GM20431 (cell line): ENCODE measurements at regions not wholly inside any gene's neighbourhood (a gene's known extent, or its start where the extent isn't known, plus 50 kb on each side); places are given as distances from the start of the nearest gene placed in this dataset.
"Not testable (repeated sequence)": the region's sequence is repeated elsewhere in the genome, so short reads cannot be mapped to it uniquely, and the experiment has no call there.

Experiments used
- in situ Hi-C: fragments of 300-500 bp; cut with MseI, MboI; formaldehyde crosslinking; loops from one replicate; pipeline ENCODE4 v1.15.0; 2020; ENCODE audit warnings: low sequenced_read_pairs; ENCODE audit not compliant: unreplicated experiment

DNA sequence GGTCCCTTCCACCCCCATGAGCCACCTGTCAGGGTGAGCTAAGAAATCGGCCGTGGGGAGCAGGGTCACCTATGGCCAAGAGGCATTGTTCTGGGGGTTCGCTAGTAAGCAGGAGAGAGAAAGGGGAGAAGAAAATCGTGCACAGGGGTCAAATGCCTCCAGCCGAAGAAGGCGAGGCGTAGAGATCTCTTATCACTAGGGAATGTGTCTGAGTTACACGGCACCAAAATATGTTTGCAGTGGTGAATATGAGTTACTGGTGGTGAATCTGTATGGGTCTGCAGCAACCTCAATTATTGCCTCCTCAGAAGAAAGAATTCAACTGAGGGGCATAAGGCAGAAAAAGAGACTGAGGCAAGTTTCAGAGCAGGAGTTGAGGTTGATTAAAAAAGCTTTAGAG lies 54.2 kb upstream of the RABGAP1L start:
- in situ Hi-C loops: no loop called here

- in situ Hi-C loops: no loop called here
These were observed 55.6 kb upstream of the RABGAP1L start for GRCh38 chr1:174103766-174104165.

DNA sequence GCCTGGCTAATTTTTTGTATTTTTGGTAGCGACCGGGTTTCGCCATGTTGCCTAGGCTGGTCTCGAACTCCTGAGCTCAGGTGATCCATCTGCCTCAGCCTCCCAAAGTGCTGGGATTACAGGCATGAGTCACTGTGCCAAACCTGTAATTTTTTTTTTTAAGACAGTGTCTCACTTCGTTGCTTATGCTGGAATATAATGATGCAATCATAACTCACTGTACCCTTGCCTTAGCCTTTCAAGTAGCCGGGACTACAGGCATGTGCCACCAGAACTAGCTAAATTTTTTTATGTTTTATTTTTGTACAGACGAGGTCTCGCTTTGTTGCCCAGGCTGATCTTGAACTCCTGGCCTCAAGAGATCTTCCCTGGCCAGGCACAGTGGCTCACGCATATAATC lies 57.3 kb upstream of the RABGAP1L start:
- in situ Hi-C loops: not testable (repeated sequence)

- in situ Hi-C loops: loop anchor here (25.0 kb wide), 1 partner anchor 640 kb away; no protein-coding TSS in a partner anchor
These were observed 61.9 kb upstream of the RABGAP1L start for GRCh38 chr1:174097426-174097825.

GRCh38 chr1:174093789-174094188 lies 65.5 kb upstream of the RABGAP1L start:
- in situ Hi-C loops: loop anchor here (25.0 kb wide), 1 partner anchor 644 kb away; no protein-coding TSS in a partner anchor

GRCh38 chr1:174090471-174090870 lies 68.3 kb upstream of the RC3H1 start:
- in situ Hi-C loops: loop anchor here (25.0 kb wide), 1 partner anchor 647 kb away; no protein-coding TSS in a partner anchor

- in situ Hi-C loops: loop anchor here (25.0 kb wide), 1 partner anchor 656 kb away; no protein-coding TSS in a partner anchor
These were observed 58.7 kb upstream of the RC3H1 start for GRCh38 chr1:174080819-174081218.

GRCh38 chr1:174079796-174080195 lies 57.6 kb upstream of the RC3H1 start:
- in situ Hi-C loops: loop anchor here (25.0 kb wide), 1 partner anchor 658 kb away; no protein-coding TSS in a partner anchor

- in situ Hi-C loops: loop anchor here (25.0 kb wide), 1 partner anchor 658 kb away; no protein-coding TSS in a partner anchor
These were observed 56.8 kb upstream of the RC3H1 start for GRCh38 chr1:174078916-174079315.

DNA sequence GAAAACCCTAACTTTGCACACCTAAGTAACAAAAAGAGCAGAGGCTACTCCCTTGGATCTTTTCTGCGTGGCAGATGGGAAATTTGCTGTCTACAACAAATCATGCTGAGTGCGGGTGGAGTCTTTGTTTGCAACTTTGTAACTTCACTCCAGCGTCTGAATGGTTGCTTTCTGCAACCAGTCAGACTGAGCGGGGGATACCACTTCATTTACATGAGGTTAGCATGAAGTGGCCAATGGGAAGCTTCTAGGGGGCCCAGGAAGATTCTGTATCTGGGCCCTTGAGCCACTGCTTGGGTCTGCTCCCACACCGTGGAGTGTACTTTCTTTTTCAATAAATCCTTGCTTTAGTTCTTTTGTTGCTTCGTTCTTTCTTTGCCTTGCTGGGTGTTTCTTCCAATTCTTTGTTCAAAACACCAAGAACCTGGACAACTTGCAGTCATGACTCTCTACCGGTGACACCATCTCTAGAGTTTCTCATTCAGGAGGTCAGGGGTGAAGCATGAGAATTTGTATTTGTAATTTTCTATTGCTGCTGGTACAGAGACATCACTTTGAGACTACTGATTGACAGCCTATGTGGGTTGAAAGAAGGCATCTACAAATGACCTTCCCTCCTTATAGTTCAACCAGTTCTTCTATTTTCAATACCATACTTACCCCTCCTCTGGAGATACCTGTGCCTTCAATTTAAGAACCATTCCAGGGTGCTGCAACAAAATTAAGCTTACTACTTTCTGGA lies 55.8 kb upstream of the RC3H1 start:
- in situ Hi-C loops: loop anchor here (25.0 kb wide), 1 partner anchor 659 kb away; no protein-coding TSS in a partner anchor

DNA sequence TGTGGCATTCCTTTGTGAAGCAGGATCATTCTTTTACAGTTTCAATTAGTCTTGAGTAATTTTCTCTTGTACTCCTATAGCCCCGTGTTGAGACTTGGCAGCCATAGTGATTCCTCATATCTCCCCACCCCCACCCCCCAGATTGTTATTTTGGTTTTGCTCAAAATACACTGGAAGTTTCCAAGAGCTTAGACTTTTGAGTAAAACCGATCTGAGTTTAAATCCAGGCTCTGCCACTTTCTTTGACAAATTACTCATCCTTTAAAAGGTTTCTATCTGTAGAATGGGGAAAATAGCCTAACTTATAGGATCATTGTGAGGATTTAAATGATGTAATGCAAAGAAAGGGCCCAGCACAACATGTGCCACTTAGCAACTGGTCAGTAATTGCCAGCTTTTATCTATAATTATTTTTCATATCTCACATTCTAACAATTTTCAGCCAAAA lies 53.1 kb upstream of the RC3H1 start:
- in situ Hi-C loops: loop anchor here (25.0 kb wide), 1 partner anchor 662 kb away; no protein-coding TSS in a partner anchor

GRCh38 chr1:174074757-174075156 lies 52.6 kb upstream of the RC3H1 start:
- in situ Hi-C loops: loop anchor here (25.0 kb wide), 1 partner anchor 663 kb away; no protein-coding TSS in a partner anchor

DNA sequence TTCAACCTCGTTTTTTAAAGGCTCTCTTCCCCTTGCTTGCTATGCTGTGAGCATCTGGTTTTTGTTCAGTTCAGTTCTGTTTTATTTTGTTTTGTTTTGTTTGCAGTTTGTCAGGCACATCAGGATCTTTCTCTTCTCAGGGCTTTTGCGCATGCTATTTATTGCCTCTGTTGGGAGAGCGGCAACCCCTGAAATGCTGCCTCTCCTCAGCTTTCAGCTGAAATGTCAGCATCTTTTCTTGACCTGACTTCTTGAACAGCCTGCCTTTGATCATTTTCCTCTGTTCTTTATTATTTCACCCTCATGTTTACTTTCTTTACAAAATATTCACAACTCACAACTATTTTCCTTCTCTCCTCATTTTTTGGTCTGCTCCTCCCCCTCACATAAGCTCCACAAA lies 50.4 kb upstream of the RC3H1 start:
- in situ Hi-C loops: no loop called here
